NCI-H524 (cell line): ENCODE measurements at regions not wholly inside any gene's neighbourhood (a gene's known extent, or its start where the extent isn't known, plus 50 kb on each side); places are given as distances from the start of the nearest gene placed in this dataset.

Experiments
- DNase-seq, 2 experiments: peaks; one replicate each; lab custom pipeline; 2025; lab: John Stamatoyannopoulos, UW

- no peak for DNase-seq
Measured at GRCh38 chr4:133476063-133476462, 327.0 kb downstream of the PCDH10 start.

- DNase-seq, result no peak
Measured at GRCh38 chr4:133474501-133474900, 325.4 kb downstream of the PCDH10 start.

DNA sequence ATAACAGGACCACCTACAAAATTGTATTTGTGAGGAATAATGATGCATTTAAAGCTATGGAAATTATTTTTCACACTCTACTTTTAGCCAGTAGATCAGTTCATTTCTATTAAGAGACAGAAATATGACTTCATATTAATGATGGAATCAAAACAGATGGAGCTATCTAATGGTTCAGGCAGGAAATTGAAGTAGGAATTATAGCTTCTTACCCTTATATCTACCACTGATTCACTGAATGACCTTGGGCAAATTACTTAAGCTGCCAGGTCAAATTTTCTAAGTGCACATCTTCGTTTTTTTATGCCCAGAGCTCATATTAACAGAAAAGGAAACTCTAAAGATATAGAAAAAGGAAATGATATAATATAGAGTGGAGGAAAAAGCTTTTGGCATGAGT is 323.1 kb downstream of the PCDH10 start:
- DNase-seq, result no peak

DNA sequence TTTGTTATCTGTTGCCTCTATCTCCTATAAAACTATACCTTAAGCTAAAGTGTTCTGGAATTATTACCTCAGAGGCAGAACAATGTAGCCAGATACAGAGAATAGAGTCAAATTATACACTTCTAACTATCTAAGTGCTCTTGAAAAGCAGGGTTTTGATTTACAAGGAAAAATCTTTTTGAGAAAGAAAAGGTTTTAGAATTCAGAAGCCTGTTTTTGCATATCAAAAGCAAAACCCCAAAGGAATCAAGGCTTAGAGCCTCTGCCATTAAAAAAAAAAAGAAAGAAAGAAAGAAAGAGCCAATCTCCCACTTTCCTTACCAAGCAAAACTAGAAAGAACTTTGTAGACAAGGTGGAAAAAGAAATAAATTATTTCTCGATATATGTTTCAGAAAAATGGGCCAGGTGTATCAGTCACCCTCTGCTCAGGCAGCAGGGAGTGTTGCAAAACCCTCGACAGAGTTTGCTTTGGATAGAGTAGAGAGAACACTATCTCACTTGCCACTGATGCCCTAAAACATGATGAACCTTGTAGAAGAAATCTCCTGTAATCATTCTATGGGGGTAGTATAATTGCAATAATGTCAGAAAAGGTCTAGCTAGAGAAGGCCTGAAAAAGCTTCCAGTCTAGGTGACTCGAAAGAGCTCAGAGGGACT is 318.3 kb downstream of the PCDH10 start:
- DNase-seq, result no peak

DNA sequence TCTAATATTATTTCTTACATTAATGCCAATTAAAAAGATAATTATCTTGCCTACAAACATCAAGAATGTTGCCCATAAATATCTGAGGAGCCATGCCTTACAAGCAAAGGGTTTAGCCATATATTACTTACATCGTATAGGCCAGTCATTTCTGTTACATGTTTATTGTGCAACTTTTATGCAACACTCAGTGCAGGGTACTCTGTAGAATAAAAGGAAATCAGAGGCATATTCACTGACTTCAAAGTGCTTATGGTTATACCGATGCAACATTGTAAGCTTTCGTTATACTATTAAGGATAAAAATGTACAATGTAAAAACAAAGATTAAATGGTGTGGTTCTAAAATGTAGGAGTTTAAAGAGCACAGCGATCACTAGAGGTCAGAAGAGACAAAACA is 315.9 kb downstream of the PCDH10 start:
- DNase-seq, result no peak

DNA sequence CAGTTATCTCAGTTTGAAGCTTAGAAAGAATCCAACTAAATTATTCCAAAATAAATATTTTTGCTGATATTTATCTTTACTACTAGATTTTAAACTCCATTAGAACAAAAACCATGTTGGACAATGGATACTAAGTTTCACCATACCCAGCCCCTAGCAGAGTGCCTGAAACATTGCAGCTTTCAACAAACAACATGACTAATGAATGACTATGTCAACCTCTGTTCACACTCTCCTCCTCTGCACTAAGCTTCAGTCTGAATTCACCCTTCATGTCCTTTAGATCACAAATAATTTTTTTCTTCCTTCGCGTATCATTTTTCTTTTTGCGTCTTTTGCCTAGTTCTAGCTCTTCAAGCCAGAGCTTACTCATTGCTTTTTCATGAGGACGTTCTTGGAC is 315.2 kb downstream of the PCDH10 start:
- no peak for DNase-seq

DNA sequence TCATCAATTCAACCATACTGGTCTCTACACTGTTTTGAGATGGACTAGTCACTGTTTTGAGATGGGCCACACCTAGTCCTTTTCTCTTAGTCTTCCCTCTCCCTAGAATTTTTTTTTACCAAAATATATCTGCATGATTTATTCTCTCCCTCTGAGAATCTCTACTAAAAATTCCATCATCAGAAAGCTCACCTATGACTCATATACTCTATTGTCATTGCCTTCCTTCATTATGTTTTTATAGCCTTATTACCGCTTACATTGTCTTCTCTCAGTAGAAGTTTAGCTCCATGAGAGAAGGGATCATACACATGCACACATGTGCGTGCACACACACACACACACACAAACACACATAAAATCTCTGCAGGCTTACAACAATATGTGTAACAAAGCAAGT is 303.6 kb downstream of the PCDH10 start:
- no peak for DNase-seq

DNA sequence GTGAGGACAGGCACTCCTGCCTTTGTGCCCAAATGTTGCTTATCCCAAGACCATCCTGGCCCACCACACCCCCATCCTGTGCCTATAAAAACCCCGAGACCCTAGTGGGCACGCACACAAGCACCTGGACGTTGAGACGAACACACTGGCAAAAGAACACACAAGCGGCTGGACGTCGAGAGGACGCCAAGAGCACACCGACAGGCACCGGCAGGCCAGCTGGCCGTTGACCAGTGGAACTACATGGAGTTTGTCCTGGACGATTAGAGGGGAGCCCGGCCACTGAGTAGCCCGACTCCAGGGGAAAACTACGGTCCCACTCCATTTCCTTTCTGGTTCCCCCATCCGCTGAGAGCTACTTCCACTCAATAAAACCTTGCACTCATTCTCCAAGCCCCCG is 301.7 kb downstream of the PCDH10 start:
- DNase-seq, result no peak

- no peak for DNase-seq
Measured at GRCh38 chr4:133440404-133440803, 291.3 kb downstream of the PCDH10 start.

GRCh38 chr4:133439830-133440229 is 290.7 kb downstream of the PCDH10 start:
- DNase-seq, result no peak

DNA sequence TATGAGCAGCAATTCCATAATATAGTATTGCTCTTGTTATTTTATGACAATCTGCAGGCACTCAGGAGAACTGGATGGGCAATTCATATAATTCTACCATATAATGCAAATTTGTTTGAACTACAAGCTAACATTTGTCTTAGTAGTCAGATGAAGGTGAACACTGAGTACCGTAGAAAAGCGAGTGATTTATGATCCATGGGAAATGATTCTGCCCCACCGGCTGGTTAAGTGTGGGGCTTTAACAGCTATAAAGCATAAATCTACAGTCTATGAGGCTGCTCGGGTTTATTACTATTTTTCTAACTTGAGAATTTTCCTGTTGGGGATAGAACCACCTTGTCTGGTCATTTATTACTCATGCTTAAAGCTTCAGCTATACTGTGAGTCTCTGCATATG is 275.5 kb downstream of the PCDH10 start:
- no peak for DNase-seq

GRCh38 chr4:133403913-133404312 is 254.8 kb downstream of the PCDH10 start:
- DNase-seq, result no peak

DNA sequence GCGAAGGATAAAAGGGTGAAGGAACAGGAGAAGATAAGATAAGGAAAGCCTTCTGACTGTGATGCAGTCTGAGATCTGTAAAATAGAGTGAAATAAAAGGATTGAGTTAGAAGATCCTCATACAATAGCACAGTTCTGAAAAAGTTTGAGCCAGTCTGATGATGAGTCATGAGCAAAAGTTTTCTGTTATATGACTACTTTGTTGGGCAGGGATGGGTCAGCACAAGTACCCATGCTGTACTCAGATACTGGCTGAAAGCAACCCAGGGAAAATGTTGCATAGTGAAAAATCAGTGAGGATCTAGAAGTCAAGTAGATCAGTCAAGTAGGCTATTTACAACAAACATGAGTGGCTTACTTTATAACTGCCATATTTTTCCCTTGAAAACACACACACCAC is 253.5 kb downstream of the PCDH10 start:
- no peak for DNase-seq

GRCh38 chr4:133394971-133395627 is 246.0 kb downstream of the PCDH10 start:
- no peak for DNase-seq

GRCh38 chr4:133390198-133390855 is 241.2 kb downstream of the PCDH10 start:
- no peak for DNase-seq

GRCh38 chr4:133389029-133389428 is 239.9 kb downstream of the PCDH10 start:
- no peak for DNase-seq

GRCh38 chr4:133385161-133385954 is 236.3 kb downstream of the PCDH10 start:
- no peak for DNase-seq

DNA sequence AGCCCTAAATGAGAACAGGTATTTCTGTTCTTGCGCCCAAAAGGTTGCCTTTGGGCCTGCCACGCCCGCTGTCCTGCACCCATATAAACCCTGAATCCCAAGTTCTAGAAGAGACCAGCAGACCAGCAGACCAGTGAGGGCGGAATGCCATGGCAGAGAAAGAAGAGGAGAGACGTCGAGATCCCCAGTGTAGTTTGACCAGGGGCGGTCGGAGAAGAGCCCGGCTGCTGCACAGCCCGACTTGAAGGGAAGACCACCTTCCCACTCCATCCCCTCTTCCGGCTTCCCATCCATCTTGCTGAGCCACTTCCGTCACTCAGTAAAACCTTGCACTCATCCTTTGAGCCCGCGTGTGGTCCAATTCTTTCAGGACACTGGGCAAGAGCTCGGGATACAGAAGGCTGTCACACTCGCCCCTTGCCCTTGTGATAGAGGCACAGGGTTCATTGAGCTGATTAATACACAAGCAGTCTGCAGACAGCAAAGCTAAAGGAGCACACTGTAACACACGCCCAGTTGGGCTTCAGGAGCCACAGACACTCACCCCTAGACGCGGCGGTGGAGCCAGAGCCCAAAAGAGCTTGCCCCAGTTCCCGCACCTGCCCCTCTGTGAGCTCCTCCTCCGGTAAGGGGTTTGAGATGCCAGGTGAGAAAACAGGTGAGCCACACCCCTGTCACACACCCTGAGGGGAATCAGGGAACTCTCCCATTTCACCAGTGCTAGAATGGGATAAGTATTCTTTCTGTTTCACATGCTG is 230.8 kb downstream of the PCDH10 start:
- no peak for DNase-seq

- DNase-seq, result no peak
Measured at GRCh38 chr4:133377286-133377685, 228.2 kb downstream of the PCDH10 start.

DNA sequence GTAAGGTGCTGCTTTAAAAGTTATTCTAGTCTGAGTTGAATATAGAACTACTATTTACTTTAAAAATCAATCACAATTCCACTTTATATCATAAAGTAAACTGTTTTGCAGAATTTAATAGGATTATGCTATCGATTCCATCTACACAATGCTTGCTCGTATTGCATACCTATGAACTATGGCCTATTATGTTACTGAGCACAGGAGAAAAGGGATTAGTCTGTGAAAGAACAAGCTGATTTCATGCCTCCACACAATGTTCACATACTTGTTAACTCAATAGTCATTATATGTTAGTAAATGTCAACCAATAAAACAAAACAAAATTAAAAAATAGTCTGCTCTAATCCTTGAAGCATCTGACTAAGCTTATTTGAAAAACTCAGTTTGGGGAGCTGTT is 223.6 kb downstream of the PCDH10 start:
- DNase-seq, result no peak

GRCh38 chr4:133355633-133356032 is 206.5 kb downstream of the PCDH10 start:
- no peak for DNase-seq

DNA sequence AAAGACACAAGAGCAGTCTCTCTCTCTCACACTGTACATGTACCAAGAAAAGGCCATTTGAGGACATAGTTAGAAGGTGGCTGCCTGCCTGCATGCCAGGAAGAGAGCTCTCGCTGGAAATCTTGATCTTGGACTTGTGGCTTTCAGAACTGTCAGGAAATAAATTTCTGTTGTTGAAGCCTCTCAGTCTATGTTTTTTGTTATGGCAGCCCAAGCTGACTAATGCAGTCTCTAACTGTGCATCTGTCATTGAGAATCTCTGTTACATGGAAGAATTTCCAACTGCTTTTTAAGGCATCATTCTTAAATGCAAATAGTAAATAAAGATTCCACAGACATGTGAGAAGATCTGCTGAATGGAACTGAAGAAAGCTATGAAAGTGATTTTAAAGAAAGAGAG is 198.3 kb downstream of the PCDH10 start:
- no peak for DNase-seq
